MV-4-11 (cell line): ENCODE measurements at regions not wholly inside any gene's neighbourhood (a gene's known extent, or its start where the extent isn't known, plus 50 kb on each side); places are given as distances from the start of the nearest gene placed in this dataset.
"Not testable (repeated sequence)": the region's sequence is repeated elsewhere in the genome, so short reads cannot be mapped to it uniquely, and the experiment has no call there.

Source experiments
- DNase-seq: peaks from one replicate; lab custom pipeline; 2025; lab: John Stamatoyannopoulos, UW

GRCh38 chr7:68843985-68844384, 754.3 kb upstream of the AUTS2 start:
- not testable (repeated sequence) for DNase-seq

DNA sequence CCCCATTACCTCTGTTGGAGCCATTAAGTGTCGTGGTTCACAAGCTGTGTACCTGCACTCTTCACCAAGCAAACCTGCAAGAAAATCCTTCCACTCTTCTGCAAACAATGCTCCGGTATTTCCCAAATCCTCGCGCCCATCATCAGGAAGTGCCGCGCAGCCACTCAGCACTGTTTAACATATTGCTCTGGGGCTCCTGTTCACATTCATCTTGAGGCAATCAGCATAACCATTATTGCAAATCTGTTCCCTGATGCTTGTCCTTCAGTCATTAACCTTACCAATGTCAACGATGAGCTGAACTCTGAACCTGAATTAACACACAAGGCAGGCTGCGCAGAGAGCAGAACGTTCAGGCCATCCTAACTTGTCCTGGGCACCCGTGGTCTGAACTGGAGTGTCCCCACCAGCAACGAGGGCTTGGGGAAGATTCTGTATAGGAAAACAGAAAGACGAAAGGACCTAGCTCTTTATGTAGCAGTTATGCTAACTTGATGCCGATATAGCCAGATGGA, 751.4 kb upstream of the AUTS2 start:
- no peak for DNase-seq

GRCh38 chr7:68853254-68853653, 745.0 kb upstream of the AUTS2 start:
- DNase-seq: no peak

DNA sequence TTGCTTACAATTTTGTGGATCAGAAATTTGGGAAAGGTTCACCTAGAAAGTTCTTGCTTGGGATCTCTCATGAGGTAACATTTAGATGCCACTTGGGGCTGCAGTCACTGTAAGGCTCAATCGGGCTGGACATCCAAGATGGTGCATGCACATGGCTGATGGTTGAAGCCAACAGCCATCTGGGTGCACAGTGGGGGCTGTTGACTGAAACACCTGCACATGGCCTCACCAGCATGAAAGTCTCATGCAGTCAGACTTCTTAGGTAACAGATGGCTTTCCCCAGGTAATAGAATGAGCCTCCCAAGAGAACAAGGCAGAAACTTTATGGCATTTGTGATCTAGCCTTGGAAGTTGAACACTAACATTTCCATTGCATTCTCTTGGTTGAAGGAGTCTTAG, 740.7 kb upstream of the AUTS2 start:
- no peak for DNase-seq

DNA sequence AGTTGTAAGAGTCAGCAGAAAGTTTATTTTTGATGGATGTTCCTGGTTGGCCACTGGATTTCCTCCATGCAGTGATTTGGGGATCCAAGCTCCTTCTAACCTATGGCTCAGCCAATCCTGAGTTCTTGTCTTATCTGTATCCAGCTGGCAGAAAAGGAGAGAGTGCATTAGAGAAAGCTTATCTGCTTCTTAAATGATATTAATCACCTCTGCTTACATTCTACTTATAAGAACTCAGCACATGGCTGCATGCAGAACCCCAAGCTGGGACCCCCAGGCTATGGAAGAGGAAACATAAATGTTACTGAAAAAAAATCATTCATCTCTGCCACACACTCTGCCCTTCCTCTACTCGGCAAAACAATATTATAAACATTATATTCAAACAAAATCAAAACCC, 739.8 kb upstream of the AUTS2 start:
- DNase-seq: no peak

GRCh38 chr7:68861171-68861570, 737.1 kb upstream of the AUTS2 start:
- DNase-seq: no peak

- DNase-seq: no peak
Observed at GRCh38 chr7:68862261-68862660, 736.0 kb upstream of the AUTS2 start.

DNA sequence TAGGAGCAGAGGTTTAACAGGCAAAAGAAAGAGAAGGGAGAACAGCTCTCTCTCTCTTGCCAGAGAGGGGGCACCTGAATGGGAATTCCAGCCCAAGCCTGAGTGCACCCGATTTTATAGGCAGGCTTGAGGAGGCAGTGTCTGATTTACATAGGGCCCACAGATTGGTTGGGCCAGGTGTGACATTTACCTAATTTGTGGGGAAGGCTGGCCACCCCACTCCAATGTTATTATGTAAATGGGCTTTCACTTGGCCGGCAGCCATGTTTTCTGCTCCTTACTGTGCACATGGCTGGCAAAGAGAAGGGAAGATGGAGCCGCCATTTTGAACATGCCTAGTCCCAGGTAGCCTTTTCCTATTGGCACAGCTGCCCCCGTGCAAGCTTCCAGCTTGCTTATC, 735.5 kb upstream of the AUTS2 start:
- DNase-seq: no peak

- no peak for DNase-seq
Observed at GRCh38 chr7:68865351-68866199, 732.7 kb upstream of the AUTS2 start.

GRCh38 chr7:68866200-68866570, 732.1 kb upstream of the AUTS2 start:
- DNase-seq: no peak

DNA sequence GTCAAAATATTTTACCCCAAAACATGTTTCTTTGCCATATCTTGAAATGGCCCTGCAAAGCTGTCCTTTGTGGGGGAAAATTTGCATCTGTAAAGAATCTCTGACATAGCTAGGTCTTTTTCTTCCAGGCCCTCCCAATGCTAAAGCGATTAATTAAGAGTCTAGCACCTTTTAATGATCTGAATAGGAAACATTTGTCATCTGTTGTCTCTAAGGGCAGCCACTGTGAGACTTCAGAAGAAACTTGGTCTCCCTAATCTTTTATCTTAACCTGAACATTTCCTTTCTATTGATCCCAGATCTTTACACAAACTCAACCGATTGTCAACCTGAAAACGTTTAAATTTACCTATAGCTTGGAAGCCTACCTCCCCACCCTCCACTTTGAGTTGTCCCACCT, 731.6 kb upstream of the AUTS2 start:
- not testable (repeated sequence) for DNase-seq

- DNase-seq: no peak
Observed at GRCh38 chr7:68868978-68869377, 729.3 kb upstream of the AUTS2 start.

GRCh38 chr7:68873616-68874015, 724.7 kb upstream of the AUTS2 start:
- DNase-seq: no peak

GRCh38 chr7:68875857-68876256, 722.4 kb upstream of the AUTS2 start:
- DNase-seq: no peak

DNA sequence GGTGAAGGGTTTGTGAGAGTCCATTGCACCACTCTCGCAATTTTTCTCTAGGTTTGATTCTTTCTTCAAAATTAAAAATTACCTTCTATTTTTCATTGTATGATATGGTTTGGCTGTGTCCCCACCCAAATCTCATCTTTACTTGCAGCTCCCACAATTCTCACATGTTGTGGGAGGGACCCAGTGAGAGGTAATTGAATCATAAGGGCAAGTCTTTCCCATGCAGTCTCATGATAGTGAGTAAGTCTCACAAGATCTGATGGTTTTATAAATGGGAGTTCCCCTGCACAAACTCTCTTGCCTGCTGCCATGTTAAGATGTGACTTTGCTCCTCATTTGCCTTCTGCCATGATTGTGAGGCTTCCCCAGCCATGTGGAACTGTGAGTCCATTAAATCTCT, 711.2 kb upstream of the AUTS2 start:
- not testable (repeated sequence) for DNase-seq

- no peak for DNase-seq
Observed at GRCh38 chr7:68888971-68889385, 709.3 kb upstream of the AUTS2 start.

GRCh38 chr7:68892236-68892635, 706.0 kb upstream of the AUTS2 start:
- peak; percentile 46 for DNase-seq

- peak; percentile 77 for DNase-seq
Observed at GRCh38 chr7:68893411-68893810, 704.9 kb upstream of the AUTS2 start.

GRCh38 chr7:68899156-68899555, 699.1 kb upstream of the AUTS2 start:
- not testable (repeated sequence) for DNase-seq

- no peak for DNase-seq
Observed at GRCh38 chr7:68900096-68900495, 698.2 kb upstream of the AUTS2 start.

DNA sequence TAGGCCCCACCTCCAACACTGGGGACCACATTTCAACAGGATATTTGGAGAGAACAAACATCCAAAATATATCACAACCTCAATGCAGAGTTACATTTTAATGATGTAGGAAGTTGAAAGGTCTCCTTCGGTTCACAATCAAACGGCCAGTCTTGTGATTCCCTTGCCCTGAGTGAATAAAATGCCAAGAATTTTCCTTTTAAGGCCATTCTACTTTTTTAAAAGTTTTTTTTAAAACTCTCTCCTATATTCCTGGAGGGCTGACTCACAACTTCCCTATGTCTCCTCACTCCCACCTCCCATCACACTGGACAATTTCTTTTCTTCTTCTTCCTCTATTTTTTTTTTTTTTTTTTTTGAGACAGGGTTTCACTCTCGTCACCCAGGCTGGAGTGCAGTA, 693.6 kb upstream of the AUTS2 start:
- no peak for DNase-seq

DNA sequence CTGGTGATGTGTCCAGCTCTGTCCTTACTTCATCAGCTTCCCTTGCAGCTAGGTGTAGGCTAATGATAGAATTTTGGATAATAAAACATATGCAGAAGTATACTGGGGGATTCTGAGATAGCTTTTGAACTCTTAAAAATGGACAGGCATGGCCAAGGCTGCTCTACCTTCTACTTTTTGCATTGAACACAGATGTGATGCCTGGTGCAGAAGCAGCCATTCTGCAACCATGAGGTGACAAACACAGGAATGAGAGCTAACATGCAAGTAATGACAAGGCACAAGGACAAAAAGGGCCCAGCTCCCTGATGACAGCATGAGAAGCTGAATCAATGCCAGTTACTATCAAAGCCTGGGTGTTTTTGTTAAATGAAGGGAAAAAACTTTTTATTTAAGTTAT, 686.5 kb upstream of the AUTS2 start:
- no peak for DNase-seq

- DNase-seq: no peak
Observed at GRCh38 chr7:68914006-68914405, 684.3 kb upstream of the AUTS2 start.
